ENCODE measurements at regions not wholly inside any gene's neighbourhood (a gene's known extent, or its start where the extent isn't known, plus 50 kb on each side); places are given as distances from the start of the nearest gene placed in this dataset.

DNA sequence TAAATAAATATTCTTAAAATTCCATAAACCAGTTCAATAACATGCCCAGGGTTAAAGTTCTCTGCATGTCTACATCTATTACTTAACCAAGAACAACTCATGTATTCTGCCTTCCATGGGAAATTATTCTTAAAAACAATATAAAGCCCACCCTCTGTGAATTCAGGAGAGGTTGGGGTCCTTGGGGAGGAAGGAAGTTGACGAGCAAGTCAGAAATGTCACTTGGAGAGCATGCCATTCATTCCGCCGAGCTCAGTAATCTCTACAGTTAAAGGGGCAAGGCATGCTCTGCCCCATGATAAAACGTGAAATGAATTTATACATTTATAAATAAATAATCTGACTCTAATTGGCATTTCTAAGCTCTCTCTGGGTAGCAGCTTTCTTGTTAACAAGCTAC lies 405.1 kb downstream of the TOX3 start:
- H3K27ac ChIP-seq (ENCODE audit: low read depth, low read length, poor library complexity, severe bottlenecking), result no peak overlapping the region
- no peaks in the 10 kb centered on the region for H3K36me3 ChIP-seq (ENCODE audit: insufficient read depth, low read length)
- BruUV-seq (replicated peaks), result no TSS peak
- no peaks in the 10 kb centered on the region for H3K79me2 ChIP-seq (ENCODE audit: insufficient read depth, low read depth, low read length)
- TF ChIP-seq, protein P1, sequence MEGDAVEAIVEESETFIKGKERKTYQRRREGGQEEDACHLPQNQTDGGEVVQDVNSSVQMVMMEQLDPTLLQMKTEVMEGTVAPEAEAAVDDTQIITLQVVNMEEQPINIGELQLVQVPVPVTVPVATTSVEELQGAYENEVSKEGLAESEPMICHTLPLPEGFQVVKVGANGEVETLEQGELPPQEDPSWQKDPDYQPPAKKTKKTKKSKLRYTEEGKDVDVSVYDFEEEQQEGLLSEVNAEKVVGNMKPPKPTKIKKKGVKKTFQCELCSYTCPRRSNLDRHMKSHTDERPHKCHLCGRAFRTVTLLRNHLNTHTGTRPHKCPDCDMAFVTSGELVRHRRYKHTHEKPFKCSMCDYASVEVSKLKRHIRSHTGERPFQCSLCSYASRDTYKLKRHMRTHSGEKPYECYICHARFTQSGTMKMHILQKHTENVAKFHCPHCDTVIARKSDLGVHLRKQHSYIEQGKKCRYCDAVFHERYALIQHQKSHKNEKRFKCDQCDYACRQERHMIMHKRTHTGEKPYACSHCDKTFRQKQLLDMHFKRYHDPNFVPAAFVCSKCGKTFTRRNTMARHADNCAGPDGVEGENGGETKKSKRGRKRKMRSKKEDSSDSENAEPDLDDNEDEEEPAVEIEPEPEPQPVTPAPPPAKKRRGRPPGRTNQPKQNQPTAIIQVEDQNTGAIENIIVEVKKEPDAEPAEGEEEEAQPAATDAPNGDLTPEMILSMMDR (conservative IDR thresholded peaks at IDR 0.05; ENCODE audit: low read length), result no peak
- TF ChIP-seq EZH2phosphoT487 (IDR thresholded peaks at IDR 0.05; ENCODE audit: borderline replicate concordance, low read depth, low read length), result no peak
- no peak overlapping the region for H2AFZ ChIP-seq (ENCODE audit: low read length)
- no peaks in the 10 kb centered on the region for H3K4me1 ChIP-seq (ENCODE audit: insufficient read depth, low read length, poor library complexity, severe bottlenecking)
- no peak overlapping the region for H3K4me3 ChIP-seq (ENCODE audit: low read depth, low read length, poor library complexity, severe bottlenecking)
- DNase-seq (ENCODE audit: low spot score), result no peak
- ChIA-PET CTCF (ENCODE audit: unreplicated experiment) (no interaction called here), POLR2A (interaction anchor here (0.7 kb wide), 1 partner anchor 335 kb away, joined by 3 read pairs; no protein-coding TSS in a partner anchor)
- H3K4me2 ChIP-seq (ENCODE audit: low read length), result no peak overlapping the region
- intact Hi-C loops (cut with micrococcal nuclease; ENCODE audit: unreplicated experiment), result no loop called here
- no peaks in the 10 kb centered on the region for H3K9me3 ChIP-seq (ENCODE audit: low read length)
- no peaks in the 10 kb centered on the region for H3K9me2 ChIP-seq (ENCODE audit: insufficient read depth, low read length)
- H4K20me1 ChIP-seq (ENCODE audit: insufficient read depth, low read length), result no peaks in the 10 kb centered on the region

DNA sequence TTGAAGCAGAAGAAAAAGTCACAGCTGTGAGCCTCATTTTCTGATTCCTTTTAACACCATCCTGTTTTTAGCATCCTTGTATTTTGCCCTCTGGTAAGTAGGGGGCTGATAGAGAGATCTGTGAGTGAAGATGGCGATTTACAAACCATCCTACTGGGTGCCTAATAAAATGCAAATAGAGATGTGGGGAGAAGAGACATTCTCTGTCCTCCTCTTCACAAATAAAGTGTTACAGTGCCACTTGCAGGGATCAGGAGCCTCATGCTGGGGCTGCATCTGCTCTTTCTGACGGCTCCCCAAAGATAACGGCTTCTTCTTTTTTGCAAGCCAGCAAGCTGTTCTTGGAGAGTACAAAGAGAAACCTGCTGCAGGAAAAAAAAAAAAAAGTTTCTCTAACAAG lies 418.6 kb downstream of the TOX3 start:
- H3K79me2 ChIP-seq (ENCODE audit: insufficient read depth, low read depth, low read length), result no peaks in the 10 kb centered on the region
- ChIA-PET CTCF (ENCODE audit: unreplicated experiment) (no interaction called here), POLR2A (interaction anchor here (1.0 kb wide), 1 partner anchor 8 kb away, joined by 3 read pairs; no protein-coding TSS in a partner anchor)
- H3K9me2 ChIP-seq (ENCODE audit: insufficient read depth, low read length), result no peaks in the 10 kb centered on the region
- TF ChIP-seq, protein P1 (conservative IDR thresholded peaks at IDR 0.05; ENCODE audit: low read length), result no peak
- TF ChIP-seq EZH2phosphoT487 (IDR thresholded peaks at IDR 0.05; ENCODE audit: borderline replicate concordance, low read depth, low read length), result no peak
- DNase-seq (ENCODE audit: low spot score), result no peak
- no peaks in the 10 kb centered on the region for H3K4me1 ChIP-seq (ENCODE audit: insufficient read depth, low read length, poor library complexity, severe bottlenecking)
- H3K36me3 ChIP-seq (ENCODE audit: insufficient read depth, low read length), result no peaks in the 10 kb centered on the region
- H3K27ac ChIP-seq (ENCODE audit: low read depth, low read length, poor library complexity, severe bottlenecking), result no peak overlapping the region
- H4K20me1 ChIP-seq (ENCODE audit: insufficient read depth, low read length), result no peaks in the 10 kb centered on the region
- no peak overlapping the region for H3K4me2 ChIP-seq (ENCODE audit: low read length)
- no peak overlapping the region for H3K4me3 ChIP-seq (ENCODE audit: low read depth, low read length, poor library complexity, severe bottlenecking)
- no TSS peak for BruUV-seq (replicated peaks)
- intact Hi-C loops (cut with micrococcal nuclease; ENCODE audit: unreplicated experiment), result no loop called here
- H2AFZ ChIP-seq (ENCODE audit: low read length), result no peak overlapping the region
- H3K9me3 ChIP-seq (ENCODE audit: low read length), result no peaks in the 10 kb centered on the region

DNA sequence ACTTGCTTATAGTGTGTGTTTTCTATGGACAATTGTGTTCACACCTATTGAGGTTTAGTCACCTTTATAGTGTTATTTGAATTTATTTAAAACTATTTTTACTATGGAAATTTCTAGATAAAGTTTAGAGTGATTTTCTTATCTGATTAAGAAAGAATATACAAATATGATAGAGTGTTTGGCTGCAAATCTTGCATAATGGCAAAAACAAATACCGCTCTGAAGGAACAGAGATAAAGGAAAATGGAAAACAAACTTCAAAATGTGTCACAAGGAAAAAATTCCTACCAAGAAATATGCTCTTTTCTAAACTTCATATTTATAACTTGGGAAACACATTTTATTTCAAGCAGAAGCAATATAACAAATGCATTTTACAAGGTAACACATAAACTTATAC lies 423.1 kb downstream of the TOX3 start:
- no peak overlapping the region for H3K4me3 ChIP-seq (ENCODE audit: low read depth, low read length, poor library complexity, severe bottlenecking)
- no peaks in the 10 kb centered on the region for H4K20me1 ChIP-seq (ENCODE audit: insufficient read depth, low read length)
- no peak for DNase-seq (ENCODE audit: low spot score)
- intact Hi-C loops (cut with micrococcal nuclease; ENCODE audit: unreplicated experiment), result no loop called here
- no peak overlapping the region for H3K27ac ChIP-seq (ENCODE audit: low read depth, low read length, poor library complexity, severe bottlenecking)
- H3K9me2 ChIP-seq (ENCODE audit: insufficient read depth, low read length), result no peaks in the 10 kb centered on the region
- no peaks in the 10 kb centered on the region for H3K36me3 ChIP-seq (ENCODE audit: insufficient read depth, low read length)
- no peak overlapping the region for H3K4me2 ChIP-seq (ENCODE audit: low read length)
- POLR2A ChIA-PET, result no interaction called here
- no peaks in the 10 kb centered on the region for H3K4me1 ChIP-seq (ENCODE audit: insufficient read depth, low read length, poor library complexity, severe bottlenecking)
- no peak for TF ChIP-seq EZH2phosphoT487 (IDR thresholded peaks at IDR 0.05; ENCODE audit: borderline replicate concordance, low read depth, low read length)
- TF ChIP-seq, protein P1 (conservative IDR thresholded peaks at IDR 0.05; ENCODE audit: low read length), result no peak
- H3K9me3 ChIP-seq (ENCODE audit: low read length), result 0 out of 2 replicates have a peak, but pooled peaks cover 6% of the 10 kb centered on the region
- no TSS peak for BruUV-seq (replicated peaks)
- no peak overlapping the region for H2AFZ ChIP-seq (ENCODE audit: low read length)
- CTCF ChIA-PET (ENCODE audit: unreplicated experiment), result no interaction called here
- no peaks in the 10 kb centered on the region for H3K79me2 ChIP-seq (ENCODE audit: insufficient read depth, low read depth, low read length)

All from OCI-LY7 (cell line).